ENCODE measurements at regions not wholly inside any gene's neighbourhood (a gene's known extent, or its start where the extent isn't known, plus 50 kb on each side); places are given as distances from the start of the nearest gene placed in this dataset.

DNA sequence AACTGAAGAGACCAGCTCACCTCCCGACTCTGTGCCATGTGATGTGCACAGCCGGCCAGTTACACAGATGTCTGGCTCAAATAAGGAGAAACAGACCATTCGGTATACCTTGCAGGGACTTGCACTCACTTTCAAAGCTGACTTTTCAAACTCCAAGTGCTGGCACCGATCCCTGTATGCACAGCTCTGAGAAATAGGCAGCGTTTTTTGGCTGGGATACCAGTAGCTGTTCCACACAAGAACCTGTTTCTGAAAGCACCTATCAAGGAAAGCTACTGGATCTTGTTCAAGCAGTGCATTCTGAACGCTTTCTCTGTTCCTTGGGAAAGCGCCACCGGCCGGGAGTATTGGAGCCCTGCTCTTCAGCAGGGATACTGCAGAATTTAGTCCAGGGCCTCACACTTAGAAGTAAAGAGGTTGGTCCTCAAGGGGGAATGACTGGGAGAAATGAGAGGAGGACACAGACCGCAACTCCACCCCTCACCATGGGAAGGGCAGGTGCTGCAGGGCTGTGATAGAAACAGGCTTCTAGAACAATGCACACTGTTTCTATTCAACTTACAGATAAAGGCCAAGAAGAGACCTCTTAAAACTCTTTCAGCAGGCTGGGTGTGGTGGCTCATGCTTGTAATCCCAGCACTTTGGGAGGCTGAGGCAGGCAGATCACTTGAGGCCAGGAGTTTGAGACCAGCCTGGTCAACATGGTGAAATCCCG lies 53.6 kb upstream of the PABPC3 start:
- TF ChIP-seq POLR2A (IDR thresholded peaks at IDR 0.05) (no peak), EP300 (IDR thresholded peaks at IDR 0.05) (no peak)
- TF ChIP-seq, protein P1, sequence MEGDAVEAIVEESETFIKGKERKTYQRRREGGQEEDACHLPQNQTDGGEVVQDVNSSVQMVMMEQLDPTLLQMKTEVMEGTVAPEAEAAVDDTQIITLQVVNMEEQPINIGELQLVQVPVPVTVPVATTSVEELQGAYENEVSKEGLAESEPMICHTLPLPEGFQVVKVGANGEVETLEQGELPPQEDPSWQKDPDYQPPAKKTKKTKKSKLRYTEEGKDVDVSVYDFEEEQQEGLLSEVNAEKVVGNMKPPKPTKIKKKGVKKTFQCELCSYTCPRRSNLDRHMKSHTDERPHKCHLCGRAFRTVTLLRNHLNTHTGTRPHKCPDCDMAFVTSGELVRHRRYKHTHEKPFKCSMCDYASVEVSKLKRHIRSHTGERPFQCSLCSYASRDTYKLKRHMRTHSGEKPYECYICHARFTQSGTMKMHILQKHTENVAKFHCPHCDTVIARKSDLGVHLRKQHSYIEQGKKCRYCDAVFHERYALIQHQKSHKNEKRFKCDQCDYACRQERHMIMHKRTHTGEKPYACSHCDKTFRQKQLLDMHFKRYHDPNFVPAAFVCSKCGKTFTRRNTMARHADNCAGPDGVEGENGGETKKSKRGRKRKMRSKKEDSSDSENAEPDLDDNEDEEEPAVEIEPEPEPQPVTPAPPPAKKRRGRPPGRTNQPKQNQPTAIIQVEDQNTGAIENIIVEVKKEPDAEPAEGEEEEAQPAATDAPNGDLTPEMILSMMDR (IDR thresholded peaks at IDR 0.05) = no peak
